ENCODE measurements at regions not wholly inside any gene's neighbourhood (a gene's known extent, or its start where the extent isn't known, plus 50 kb on each side); places are given as distances from the start of the nearest gene placed in this dataset.
"Not testable (repeated sequence)": the region's sequence is repeated elsewhere in the genome, so short reads cannot be mapped to it uniquely, and the experiment has no call there.

DNA sequence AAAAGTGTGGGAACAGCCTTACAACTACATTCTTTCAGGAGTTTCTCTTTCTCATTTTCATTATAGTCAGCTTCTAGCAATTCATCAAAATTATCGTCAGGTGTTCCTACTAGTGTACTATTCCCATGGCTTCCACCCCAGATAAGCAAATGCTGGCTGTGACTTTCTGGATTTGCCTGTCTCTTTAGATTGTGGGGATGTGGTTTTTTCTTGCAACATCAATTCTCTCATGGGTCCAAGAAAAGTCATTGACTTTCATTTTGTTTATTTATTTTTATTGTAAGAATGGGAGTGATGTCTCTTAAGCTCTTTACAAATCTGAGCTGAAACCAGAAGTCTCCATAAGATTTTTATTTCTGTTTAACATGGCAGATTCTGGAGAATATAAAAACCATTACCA lies 349.7 kb upstream of the SEMA3C start:
- no peak overlapping the region for H3K4me3 Mint-ChIP-seq
- no peaks in the 10 kb centered on the region for H3K4me1 Mint-ChIP-seq (ENCODE audit: unreplicated experiment)
- H3K9me3 Mint-ChIP-seq: no peaks in the 10 kb centered on the region
- H3K36me3 Mint-ChIP-seq: no peaks in the 10 kb centered on the region
- TF ChIP-seq, protein P1, sequence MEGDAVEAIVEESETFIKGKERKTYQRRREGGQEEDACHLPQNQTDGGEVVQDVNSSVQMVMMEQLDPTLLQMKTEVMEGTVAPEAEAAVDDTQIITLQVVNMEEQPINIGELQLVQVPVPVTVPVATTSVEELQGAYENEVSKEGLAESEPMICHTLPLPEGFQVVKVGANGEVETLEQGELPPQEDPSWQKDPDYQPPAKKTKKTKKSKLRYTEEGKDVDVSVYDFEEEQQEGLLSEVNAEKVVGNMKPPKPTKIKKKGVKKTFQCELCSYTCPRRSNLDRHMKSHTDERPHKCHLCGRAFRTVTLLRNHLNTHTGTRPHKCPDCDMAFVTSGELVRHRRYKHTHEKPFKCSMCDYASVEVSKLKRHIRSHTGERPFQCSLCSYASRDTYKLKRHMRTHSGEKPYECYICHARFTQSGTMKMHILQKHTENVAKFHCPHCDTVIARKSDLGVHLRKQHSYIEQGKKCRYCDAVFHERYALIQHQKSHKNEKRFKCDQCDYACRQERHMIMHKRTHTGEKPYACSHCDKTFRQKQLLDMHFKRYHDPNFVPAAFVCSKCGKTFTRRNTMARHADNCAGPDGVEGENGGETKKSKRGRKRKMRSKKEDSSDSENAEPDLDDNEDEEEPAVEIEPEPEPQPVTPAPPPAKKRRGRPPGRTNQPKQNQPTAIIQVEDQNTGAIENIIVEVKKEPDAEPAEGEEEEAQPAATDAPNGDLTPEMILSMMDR (conservative IDR thresholded peaks at IDR 0.05): no peak
- no peaks in the 10 kb centered on the region for H3K27me3 Mint-ChIP-seq
- H3K27ac Mint-ChIP-seq: no peak overlapping the region
- no peak for DNase-seq (ENCODE audit: extremely low spot score, unreplicated experiment)

DNA sequence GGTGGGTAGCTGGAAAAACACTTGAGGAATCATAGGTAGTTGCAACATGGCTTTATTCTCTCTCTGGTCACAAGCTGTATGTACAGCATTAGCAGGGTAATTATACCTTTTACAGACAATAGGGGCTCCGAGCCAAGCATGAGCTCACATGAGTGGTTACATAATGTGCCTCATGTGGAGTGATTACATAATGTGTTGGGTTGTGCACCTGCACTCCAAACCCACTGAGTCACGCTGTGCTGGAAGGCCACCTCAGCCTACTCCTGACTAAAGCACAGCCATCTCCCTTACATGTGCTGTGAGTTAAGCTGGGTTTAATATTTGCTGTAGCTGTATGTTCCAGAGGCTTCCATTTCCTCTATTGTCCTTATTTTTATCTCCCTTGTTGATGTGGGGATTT lies 348.7 kb upstream of the SEMA3C start:
- Mint-ChIP-seq H3K27ac (no peak overlapping the region), H3K36me3 (no peaks in the 10 kb centered on the region), H3K9me3 (peaks cover under 1% of the 10 kb centered on the region), H3K4me1 (ENCODE audit: unreplicated experiment) (no peaks in the 10 kb centered on the region), H3K4me3 (no peak overlapping the region), H3K27me3 (no peaks in the 10 kb centered on the region)
- TF ChIP-seq, protein P1 (conservative IDR thresholded peaks at IDR 0.05): no peak
- DNase-seq (ENCODE audit: extremely low spot score, unreplicated experiment): no peak

DNA sequence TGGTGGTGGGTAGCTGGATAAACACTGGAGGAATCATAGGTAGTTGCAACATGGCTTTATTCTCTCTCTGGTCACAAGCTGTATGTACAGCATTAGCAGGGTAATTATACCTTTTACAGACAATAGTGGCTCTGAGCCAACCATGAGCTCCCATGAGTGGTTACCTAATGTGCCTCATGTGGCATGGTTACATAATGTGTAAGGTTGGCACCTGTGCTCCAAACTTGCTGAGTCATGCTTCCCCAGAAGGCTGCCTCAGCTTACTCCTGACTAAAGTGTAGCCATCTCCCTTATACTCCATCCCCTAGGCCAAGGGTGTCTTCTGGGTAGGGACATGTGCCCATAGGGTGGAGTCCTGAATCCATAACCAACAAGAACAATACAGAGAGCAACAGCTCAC lies 345.3 kb upstream of the SEMA3C start:
- no peaks in the 10 kb centered on the region for H3K36me3 Mint-ChIP-seq
- TF ChIP-seq, protein P1 (conservative IDR thresholded peaks at IDR 0.05): no peak
- no peak for DNase-seq (ENCODE audit: extremely low spot score, unreplicated experiment)
- no peak overlapping the region for H3K27ac Mint-ChIP-seq
- no peaks in the 10 kb centered on the region for H3K4me1 Mint-ChIP-seq (ENCODE audit: unreplicated experiment)
- H3K27me3 Mint-ChIP-seq: no peaks in the 10 kb centered on the region
- H3K9me3 Mint-ChIP-seq: peaks cover 18% of the 10 kb centered on the region
- H3K4me3 Mint-ChIP-seq: no peak overlapping the region

DNA sequence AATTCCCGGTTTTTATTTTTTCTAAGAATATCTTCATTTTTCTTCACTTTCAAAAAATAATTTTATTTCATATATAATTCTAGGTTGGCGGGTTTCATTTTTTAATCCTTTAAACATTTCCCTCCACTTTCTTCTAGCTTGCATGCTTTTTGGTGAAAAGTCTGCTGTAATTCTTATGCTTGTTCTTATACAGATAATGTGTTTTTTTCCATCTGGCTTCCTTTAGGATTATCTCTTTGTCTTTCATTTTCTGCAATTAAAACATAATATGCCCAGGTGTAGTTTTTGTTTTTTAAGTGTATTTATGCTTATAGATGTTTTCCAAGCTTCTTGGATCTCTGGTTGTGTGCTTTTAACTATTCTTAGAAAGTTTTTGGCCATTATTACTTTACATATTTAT lies 341.3 kb upstream of the SEMA3C start:
- TF ChIP-seq, protein P1 (conservative IDR thresholded peaks at IDR 0.05): no peak
- H3K27ac Mint-ChIP-seq: no peak overlapping the region
- DNase-seq (ENCODE audit: extremely low spot score, unreplicated experiment): no peak
- no peaks in the 10 kb centered on the region for H3K36me3 Mint-ChIP-seq
- H3K4me3 Mint-ChIP-seq: no peak overlapping the region
- no peaks in the 10 kb centered on the region for H3K4me1 Mint-ChIP-seq (ENCODE audit: unreplicated experiment)
- peaks cover 18% of the 10 kb centered on the region for H3K9me3 Mint-ChIP-seq
- peaks cover 2% of the 10 kb centered on the region for H3K27me3 Mint-ChIP-seq

DNA sequence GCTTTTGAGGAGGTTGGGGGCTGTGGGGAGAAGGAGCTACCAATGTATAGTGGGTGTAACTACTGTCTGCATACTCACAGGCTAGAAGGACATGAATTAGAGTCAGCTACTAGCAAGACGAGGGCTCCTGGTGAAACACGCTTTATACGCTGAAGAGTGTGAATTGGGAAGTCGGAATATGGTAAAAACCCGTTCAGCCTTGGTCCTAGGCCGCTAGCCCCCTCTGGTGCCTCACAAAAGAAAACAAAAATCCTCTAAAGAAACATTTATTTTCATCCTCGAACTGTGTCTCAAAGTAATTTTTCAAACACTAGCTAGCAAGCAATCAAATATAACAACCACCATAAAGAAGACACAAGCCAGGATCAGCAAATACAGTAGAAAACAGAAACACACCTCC lies 338.1 kb upstream of the SEMA3C start:
- H3K27me3 Mint-ChIP-seq: peaks cover 2% of the 10 kb centered on the region
- no peaks in the 10 kb centered on the region for H3K36me3 Mint-ChIP-seq
- DNase-seq (ENCODE audit: extremely low spot score, unreplicated experiment): no peak
- H3K4me3 Mint-ChIP-seq: no peak overlapping the region
- TF ChIP-seq, protein P1 (conservative IDR thresholded peaks at IDR 0.05): peak; percentile 58
- no peaks in the 10 kb centered on the region for H3K4me1 Mint-ChIP-seq (ENCODE audit: unreplicated experiment)
- H3K27ac Mint-ChIP-seq: no peak overlapping the region
- peaks cover 12% of the 10 kb centered on the region for H3K9me3 Mint-ChIP-seq

DNA sequence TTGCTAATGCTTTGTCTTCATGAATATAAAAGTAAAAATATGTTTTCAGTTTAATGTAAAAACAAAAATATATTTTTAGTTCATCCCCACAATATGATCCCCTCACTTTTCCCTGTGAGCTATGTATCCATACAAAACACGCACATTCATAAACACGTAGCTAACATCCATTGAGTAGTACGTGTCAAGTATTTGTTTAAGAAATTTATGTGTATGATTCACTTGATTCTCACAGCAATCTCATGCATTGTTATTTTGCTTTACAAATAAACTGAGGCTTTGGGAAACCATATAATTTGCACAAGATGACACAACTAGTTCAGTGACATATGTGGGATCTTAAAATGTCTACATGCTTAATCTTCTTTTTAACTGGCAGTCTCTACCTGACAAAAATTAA lies 329.6 kb upstream of the SEMA3C start:
- Mint-ChIP-seq H3K4me3 (no peak overlapping the region), H3K9me3 (peaks cover 17% of the 10 kb centered on the region), H3K4me1 (ENCODE audit: unreplicated experiment) (no peaks in the 10 kb centered on the region), H3K27me3 (no peaks in the 10 kb centered on the region), H3K27ac (no peak overlapping the region), H3K36me3 (peaks cover 4% of the 10 kb centered on the region)
- DNase-seq (ENCODE audit: extremely low spot score, unreplicated experiment): no peak
- TF ChIP-seq, protein P1 (conservative IDR thresholded peaks at IDR 0.05): no peak

DNA sequence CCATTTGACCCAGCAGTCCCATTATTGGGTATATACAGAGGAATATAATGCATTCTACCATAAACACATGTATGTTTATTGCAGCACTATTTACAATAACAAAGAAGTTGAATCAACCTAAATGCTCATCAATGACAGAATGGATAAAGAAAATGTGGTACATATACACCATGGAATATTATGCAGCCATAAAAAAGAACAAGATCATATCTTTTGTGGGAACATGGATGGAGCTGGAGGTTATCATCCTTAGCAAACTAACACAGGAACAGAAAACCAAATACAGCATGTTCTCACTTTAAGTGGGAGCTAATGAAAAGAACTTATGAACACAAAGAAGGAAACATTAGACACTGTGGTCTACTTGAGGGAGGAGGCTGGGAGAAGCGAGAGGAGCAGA lies 328.5 kb upstream of the SEMA3C start:
- H3K27me3 Mint-ChIP-seq; DNase-seq (ENCODE audit: extremely low spot score, unreplicated experiment); H3K36me3 Mint-ChIP-seq; H3K4me1 Mint-ChIP-seq (ENCODE audit: unreplicated experiment); H3K4me3 Mint-ChIP-seq; H3K27ac Mint-ChIP-seq: not testable (repeated sequence)
- H3K9me3 Mint-ChIP-seq: peaks cover 17% of the 10 kb centered on the region

Data from type B pancreatic cell (in vitro differentiated cells).